DOHH2 (cell line): ENCODE measurements at regions not wholly inside any gene's neighbourhood (a gene's known extent, or its start where the extent isn't known, plus 50 kb on each side); places are given as distances from the start of the nearest gene placed in this dataset.

Experiments used
- H3F3A ChIP-seq: fragments of 200-600 bp; sonication (generic), shearing (Covaris generic); 2 replicates; pipeline ENCODE4 v1.6.0; 2016; ENCODE audit warnings: antibody characterized with exemption, mild to moderate bottlenecking; ENCODE audit not compliant: control insufficient read depth, insufficient read depth
- H3K27ac ChIP-seq: fragments of 200-600 bp; sonication (generic); 2 replicates; pipeline ENCODE4 v1.5.1; 2014; ENCODE audit warnings: low read depth, mild to moderate bottlenecking, low read length, moderate library complexity
- H3K27me3 ChIP-seq: fragments of 200-600 bp; sonication (generic); 2 replicates; pipeline ENCODE4 v1.6.1; 2014; ENCODE audit warnings: mild to moderate bottlenecking, low read length, mixed read lengths; ENCODE audit not compliant: control insufficient read depth
- H3K36me3 ChIP-seq: fragments of 200-600 bp; sonication (generic); 2 replicates; pipeline ENCODE4 v1.6.1; 2014; ENCODE audit warnings: mild to moderate bottlenecking, low read length, moderate library complexity, mixed read lengths; ENCODE audit not compliant: control insufficient read depth
- H3K4me1 ChIP-seq: fragments of 200-600 bp; sonication (generic); 2 replicates; pipeline ENCODE4 v1.6.1; 2014; ENCODE audit warnings: mild to moderate bottlenecking, low read length, mixed read lengths; ENCODE audit not compliant: control insufficient read depth
- H3K4me2 ChIP-seq: fragments of 200-600 bp; sonication (generic); 2 replicates; pipeline ENCODE4 v1.6.0; 2014; ENCODE audit warnings: mild to moderate bottlenecking, low read length, moderate library complexity
- H3K4me3 ChIP-seq: fragments of 200-600 bp; sonication (generic); 2 replicates; pipeline ENCODE4 v1.5.1; 2014; ENCODE audit warnings: mild to moderate bottlenecking, low read length, mixed read lengths
- H3K79me2 ChIP-seq: fragments of 200-600 bp; sonication (generic); 2 replicates; pipeline ENCODE4 v1.6.1; 2014; ENCODE audit warnings: mild to moderate bottlenecking, low read length, mixed read lengths; ENCODE audit not compliant: control insufficient read depth
- H3K9me2 ChIP-seq: fragments of 200-600 bp; sonication (generic); replicated peaks from 2 replicates; pipeline ENCODE4 v1.6.1; 2014; ENCODE audit warnings: mild to moderate bottlenecking, low read length, mixed read lengths; ENCODE audit not compliant: control insufficient read depth
- H3K9me3 ChIP-seq: fragments of 200-600 bp; sonication (generic); 2 replicates; pipeline ENCODE4 v1.6.1; 2014; ENCODE audit warnings: antibody characterized with exemption, low read length, mixed read lengths; ENCODE audit not compliant: control insufficient read depth, insufficient read depth
- H4K20me1 ChIP-seq: fragments of 200-600 bp; sonication (generic); 2 replicates; pipeline ENCODE4 v1.6.0; 2014; ENCODE audit warnings: low read depth, mild to moderate bottlenecking, antibody characterized with exemption, low read length, moderate library complexity; ENCODE audit not compliant: control insufficient read depth, insufficient read depth
- CTCF ChIP-seq: fragments of 200-600 bp; sonication (generic); IDR thresholded peaks from one replicate; pipeline ENCODE4 v1.5.1; 2014; ENCODE audit warnings: antibody characterized with exemption, mild to moderate bottlenecking, low read depth, low read length; ENCODE audit not compliant: poor library complexity, severe bottlenecking
- EZH2phosphoT487 ChIP-seq: fragments of 200-600 bp; sonication (generic); IDR thresholded peaks from 2 replicates; pipeline ENCODE4 v1.6.1; 2017; ENCODE audit warnings: borderline replicate concordance, mild to moderate bottlenecking, antibody characterized with exemption, low read length, moderate library complexity, mixed read lengths

- H3K36me3 ChIP-seq = no peaks in the 10 kb centered on the region
- H3K4me3 ChIP-seq = no peak overlapping the region
- no peaks in the 10 kb centered on the region for H4K20me1 ChIP-seq
- no peaks in the 10 kb centered on the region for H3K79me2 ChIP-seq
- H3K9me2 ChIP-seq = no peaks in the 10 kb centered on the region
- H3K27me3 ChIP-seq = no peaks in the 10 kb centered on the region
- H3K27ac ChIP-seq = no peak overlapping the region
- TF ChIP-seq CTCF = no peak
- no peak for TF ChIP-seq EZH2phosphoT487
- no peaks in the 10 kb centered on the region for H3K4me1 ChIP-seq
- H3F3A ChIP-seq = no peaks in the 10 kb centered on the region
- H3K9me3 ChIP-seq = no peaks in the 10 kb centered on the region
- H3K4me2 ChIP-seq = no peak overlapping the region
These were observed 503.7 kb downstream of the TMEM182 start for GRCh38 chr2:103265521-103265920.

- TF ChIP-seq EZH2phosphoT487 = no peak
- no peak for TF ChIP-seq CTCF
- Histone ChIP-seq H3K9me3 (no peaks in the 10 kb centered on the region), H4K20me1 (no peaks in the 10 kb centered on the region)
These were observed 507.1 kb downstream of the TMEM182 start for GRCh38 chr2:103268841-103269498.

GRCh38 chr2:103276869-103277268 is 515.0 kb downstream of the TMEM182 start:
- no peak overlapping the region for H3K27ac ChIP-seq
- H3K4me3 ChIP-seq = no peak overlapping the region
- no peaks in the 10 kb centered on the region for H3K4me1 ChIP-seq
- no peaks in the 10 kb centered on the region for H3K9me2 ChIP-seq
- no peaks in the 10 kb centered on the region for H3K9me3 ChIP-seq
- H4K20me1 ChIP-seq = no peaks in the 10 kb centered on the region
- no peaks in the 10 kb centered on the region for H3F3A ChIP-seq
- no peaks in the 10 kb centered on the region for H3K27me3 ChIP-seq
- no peaks in the 10 kb centered on the region for H3K79me2 ChIP-seq
- TF ChIP-seq EZH2phosphoT487 (no peak), CTCF (no peak)
- H3K4me2 ChIP-seq = no peak overlapping the region
- H3K36me3 ChIP-seq = no peaks in the 10 kb centered on the region

More at GRCh38 chr2:103268841-103269498, 507.1 kb downstream of the TMEM182 start:
- no peaks in the 10 kb centered on the region for H3F3A ChIP-seq
- no peaks in the 10 kb centered on the region for H3K79me2 ChIP-seq
- no peaks in the 10 kb centered on the region for H3K36me3 ChIP-seq
- no peaks in the 10 kb centered on the region for H3K4me1 ChIP-seq
- no peaks in the 10 kb centered on the region for H3K9me2 ChIP-seq
- no peak overlapping the region for H3K4me3 ChIP-seq
- H3K27ac ChIP-seq = no peak overlapping the region
- H3K27me3 ChIP-seq = no peaks in the 10 kb centered on the region
- H3K4me2 ChIP-seq = no peak overlapping the region
